ENCODE measurements at regions not wholly inside any gene's neighbourhood (a gene's known extent, or its start where the extent isn't known, plus 50 kb on each side); places are given as distances from the start of the nearest gene placed in this dataset.
"Not testable (repeated sequence)": the region's sequence is repeated elsewhere in the genome, so short reads cannot be mapped to it uniquely, and the experiment has no call there.

GRCh38 chr3:66934725-66935124, 63.4 kb upstream of the KBTBD8 start (continued):
- no peak for TF ChIP-seq TRIM25 (IDR thresholded peaks at IDR 0.05; ENCODE audit: borderline replicate concordance)
- no peak for TF ChIP-seq NCOA1 (IDR thresholded peaks at IDR 0.05; ENCODE audit: low read depth)
- TF ChIP-seq GTF3C2 (IDR thresholded peaks at IDR 0.05; ENCODE audit: borderline replicate concordance, extremely low read depth, insufficient read length): no peak
- TF ChIP-seq TAL1 (IDR thresholded peaks at IDR 0.05): no peak
- no peak for TF ChIP-seq THAP7 (CRISPR knock-in tag; IDR thresholded peaks at IDR 0.05)

- POLR2A ChIA-PET; H3K9me1 ChIP-seq (ENCODE audit: control insufficient read depth, insufficient read depth, low read length); H3K9ac ChIP-seq (ENCODE audit: insufficient read depth in 1 of 2, low read depth in 2 of 2, low read length in 2 of 2); H3K27me3 ChIP-seq (ENCODE audit: control insufficient read depth in 2 of 2, insufficient read depth in 2 of 2, low read length in 2 of 2); BruUV-seq (replicated peaks); ATAC-seq; H3K79me2 ChIP-seq (ENCODE audit: control insufficient read depth, insufficient read depth, low read length); H3K4me2 ChIP-seq (ENCODE audit: insufficient read depth, low read length); H2AFZ ChIP-seq (ENCODE audit: low read depth, low read length); H3K27ac ChIP-seq (ENCODE audit: extremely low read depth, low read depth, low read length); H3K9me3 ChIP-seq (replicated peaks; ENCODE audit: control insufficient read depth, insufficient read depth, low read depth, low read length); FAIRE-seq; DNase-seq (ENCODE audit: extremely low read depth in 1 of 4, low spot score in 3 of 4); H3K4me3 ChIP-seq; CTCF ChIA-PET (ENCODE audit: low intra/inter-chr PET ratio); H4K20me1 ChIP-seq (replicated peaks; ENCODE audit: control insufficient read depth, insufficient read depth, low read length); H3K4me1 ChIP-seq (replicated peaks in 1 of 2; ENCODE audit: control insufficient read depth in 2 of 2, insufficient read depth in 2 of 2, low read length in 2 of 2); H3K36me3 ChIP-seq (ENCODE audit: control insufficient read depth, insufficient read depth, low read length): not testable (repeated sequence)
- in situ Hi-C loops (cut with MboI) (loop anchor here (25.0 kb wide), 2 partner anchors 850 to 1950 kb away; no protein-coding TSS in a partner anchor), intact Hi-C loops (cut with micrococcal nuclease) (loop anchor here (5.0 kb wide), 1 partner anchor 1940 kb away; no protein-coding TSS in a partner anchor)
- TF ChIP-seq GABPA (tag; conservative IDR thresholded peaks at IDR 0.05; ENCODE audit: low read depth): peak; percentile 60
- 0 out of 2 replicates have a peak, but pooled peaks have one; percentile 25 for TF ChIP-seq SPI1 (IDR thresholded peaks at IDR 0.05; ENCODE audit: borderline replicate concordance, low read depth, low read length)
- 6% methylated on average over 6 of the region's 6 CpGs for WGBS (ENCODE audit: insufficient coverage, low coverage, missing lambda C conversion rate)
Measured at GRCh38 chr3:66937041-66937440, 61.1 kb upstream of the KBTBD8 start.
